ENCODE measurements at regions not wholly inside any gene's neighbourhood (a gene's known extent, or its start where the extent isn't known, plus 50 kb on each side); places are given as distances from the start of the nearest gene placed in this dataset.

DNA sequence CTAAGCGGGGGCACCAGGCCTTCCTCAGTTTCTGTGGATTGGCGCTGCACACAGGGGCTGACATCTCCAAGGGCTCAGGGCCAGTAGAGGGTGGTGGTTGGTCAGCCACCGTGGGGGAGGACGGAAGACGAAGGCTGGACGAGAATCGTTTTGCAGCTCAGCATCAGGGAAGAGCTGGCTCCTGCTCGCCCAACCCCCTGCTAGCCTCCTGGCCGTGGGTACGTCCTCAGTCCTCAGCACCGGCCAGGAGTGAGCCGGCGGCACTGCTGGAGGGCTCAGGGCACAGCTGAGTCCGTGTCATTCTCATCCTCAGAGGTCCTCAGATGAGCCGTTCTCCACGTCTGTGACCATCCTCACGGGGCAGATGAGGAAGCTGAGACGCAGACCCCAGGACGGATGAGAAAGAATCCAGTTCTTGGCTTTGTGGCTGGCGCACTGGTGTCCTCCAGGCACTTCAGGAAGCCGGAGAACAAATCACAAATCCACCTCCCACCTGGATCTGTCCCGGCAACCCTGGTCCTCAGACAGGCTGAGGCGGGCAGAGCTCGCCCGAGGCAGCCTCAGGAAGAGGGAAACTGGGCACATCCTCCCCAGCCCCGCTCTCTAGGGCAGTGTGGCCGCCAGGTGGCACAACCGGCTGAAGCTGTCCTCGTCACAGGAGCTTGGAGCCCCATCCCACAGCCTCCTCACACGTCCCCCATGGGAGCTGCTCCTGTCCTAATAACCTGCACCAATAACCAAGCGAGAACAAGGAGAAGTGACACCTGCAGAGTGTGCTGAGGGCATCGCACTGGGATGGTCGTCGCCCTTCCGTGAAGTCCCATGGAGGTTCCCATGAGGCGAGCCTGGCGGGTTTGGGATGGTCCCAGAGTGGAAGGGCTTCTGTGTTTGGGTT is 393.7 kb downstream of the BRD1 start:
- no peak overlapping the region for H3K4me2 ChIP-seq (ENCODE audit: low read depth, low read length)
- peak; percentile 93 for ATAC-seq
- POLR2A ChIA-PET: no interaction called here
- H3K4me3 ChIP-seq (replicated peaks in 1 of 3; ENCODE audit: insufficient read depth in 1 of 3, low read depth in 2 of 3, low read length in 3 of 3): no peak overlapping the region
- intact Hi-C loops (cut with micrococcal nuclease; ENCODE audit: unreplicated experiment) (loop anchor here (1.0 to 10.0 kb wide), 2 partner anchors 198 to 291 kb away; no protein-coding TSS in a partner anchor), in situ Hi-C loops (cut with HindIII; ENCODE audit: extremely low pct_ligation_motif_present, low pct_unique_long_range_greater_than_20kb) (loop anchor here (5.0 kb wide), 1 partner anchor 198 kb away; no protein-coding TSS in a partner anchor)
- peaks cover 2 to 51% of the 10 kb centered on the region in 2 experiments for H3K27me3 ChIP-seq (ENCODE audit: control insufficient read depth in 1 of 2, insufficient read depth in 2 of 2, low read length in 2 of 2)
- H3K9ac ChIP-seq (ENCODE audit: insufficient read depth, low read depth, low read length): no peak overlapping the region
- H4K20me1 ChIP-seq (ENCODE audit: insufficient read depth, low read length): peaks cover 3% of the 10 kb centered on the region; the same call in 1 of the 2 replicates
- H3K36me3 ChIP-seq (replicated peaks in 1 of 2; ENCODE audit: control insufficient read depth in 1 of 2, insufficient read depth in 2 of 2, low read length in 2 of 2): no peaks in the 10 kb centered on the region
- WGBS (ENCODE audit: low lambda C conversion rate): 40% methylated on average over 16 of the region's 37 CpGs
- no peaks in the 10 kb centered on the region for H3K9me3 ChIP-seq (ENCODE audit: low read length)
- no peak overlapping the region for H2AFZ ChIP-seq (ENCODE audit: low read length)
- CTCF ChIA-PET (ENCODE audit: low intra/inter-chr PET ratio, low total read pairs): interaction anchor here (1.9 kb wide), 1 partner anchor 198 kb away, joined by 31 read pairs; no protein-coding TSS in a partner anchor
- DNase-seq (ENCODE audit: low spot score): peak; percentile 10
- no peaks in the 10 kb centered on the region for H3K79me2 ChIP-seq (ENCODE audit: insufficient read depth, low read length)
- no peak overlapping the region for H3K27ac ChIP-seq (ENCODE audit: extremely low read length, insufficient read depth, low read length)
- no peaks in the 10 kb centered on the region for H3K4me1 ChIP-seq (ENCODE audit: insufficient read depth, low read length)
- no peak for FAIRE-seq
- no TSS peak for BruUV-seq (replicated peaks)
- TF ChIP-seq DNMT1 (CRISPR knock-in tag; IDR thresholded peaks at IDR 0.05) (no peak), ZNF20 (CRISPR knock-in tag; IDR thresholded peaks at IDR 0.05) (no peak), ZFP91 (CRISPR knock-in tag; IDR thresholded peaks at IDR 0.05; ENCODE audit: borderline replicate concordance) (0 out of 2 replicates have a peak, but pooled peaks have one; percentile 12), U2AF1 (optimal IDR thresholded peaks at IDR 0.05; ENCODE audit: low read depth, low read length) (no peak), RAD21 (CRISPR knock-in tag; IDR thresholded peaks at IDR 0.05) (peak; percentile 54), POLR2AphosphoS2 (IDR thresholded peaks at IDR 0.05; ENCODE audit: low read depth, low read length) (no peak), ZSCAN21 (CRISPR knock-in tag; IDR thresholded peaks at IDR 0.05; ENCODE audit: borderline replicate concordance) (no peak), PRDM15 (CRISPR knock-in tag; IDR thresholded peaks at IDR 0.05) (no peak), XRCC5 (optimal IDR thresholded peaks at IDR 0.05; ENCODE audit: low read length) (peak; percentile 26), CTCF (CRISPR knock-in tag; IDR thresholded peaks at IDR 0.05) (peak; percentile 71), ZNF674 (CRISPR knock-in tag; IDR thresholded peaks at IDR 0.05; ENCODE audit: low read depth) (no peak), ZNF317 (CRISPR knock-in tag; IDR thresholded peaks at IDR 0.05) (no peak)
- TF ChIP-seq, protein P1, sequence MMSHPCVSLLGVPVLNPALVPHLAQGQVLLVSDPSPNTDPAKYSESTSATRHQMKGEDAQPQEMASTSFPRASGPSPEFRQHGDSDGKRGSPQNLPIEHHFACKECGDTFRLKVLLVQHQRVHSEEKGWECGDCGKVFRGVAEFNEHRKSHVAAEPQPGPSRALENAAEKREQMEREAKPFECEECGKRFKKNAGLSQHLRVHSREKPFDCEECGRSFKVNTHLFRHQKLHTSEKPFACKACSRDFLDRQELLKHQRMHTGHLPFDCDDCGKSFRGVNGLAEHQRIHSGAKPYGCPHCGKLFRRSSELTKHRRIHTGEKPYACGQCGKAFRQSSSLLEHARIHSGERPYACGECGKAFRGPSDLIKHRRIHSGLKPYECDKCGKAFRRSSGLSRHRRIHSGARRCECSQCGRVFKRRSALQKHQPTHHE (CRISPR knock-in tag; IDR thresholded peaks at IDR 0.05; ENCODE audit: borderline replicate concordance): no peak

Measured in HepG2 (cell line).